Fibroblast of skin of left biceps (primary cell): ENCODE measurements at regions not wholly inside any gene's neighbourhood (a gene's known extent, or its start where the extent isn't known, plus 50 kb on each side); places are given as distances from the start of the nearest gene placed in this dataset.

Experiments
- DNase-seq, 2 experiments: peaks; one replicate each; pipeline ENCODE4 v3.0.0-alpha.2; 2013; ENCODE audit warnings: low read depth in 2 of 2

DNA sequence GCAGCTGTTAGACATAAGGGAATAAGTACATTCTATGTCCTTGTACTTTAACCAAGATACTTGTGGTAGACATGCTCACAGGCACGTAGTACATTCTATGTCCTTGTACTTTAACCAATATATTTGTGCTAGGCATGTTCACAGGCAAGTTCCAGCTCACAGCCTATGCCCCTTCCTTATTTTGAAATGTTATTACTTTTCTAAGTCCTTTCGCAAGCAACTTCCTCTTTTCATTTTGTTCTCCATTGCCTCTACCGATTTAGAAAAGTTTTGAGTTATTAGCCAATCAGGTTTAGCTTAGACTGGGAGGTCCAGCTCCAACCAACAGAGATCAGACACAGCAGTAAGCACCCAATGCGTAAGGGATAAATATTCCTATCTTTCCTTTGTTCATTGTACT, 60.1 kb upstream of the NUDT7 start:
- DNase-seq, result no peak

GRCh38 chr16:77663711-77664110, 58.6 kb upstream of the NUDT7 start:
- no peak for DNase-seq

DNA sequence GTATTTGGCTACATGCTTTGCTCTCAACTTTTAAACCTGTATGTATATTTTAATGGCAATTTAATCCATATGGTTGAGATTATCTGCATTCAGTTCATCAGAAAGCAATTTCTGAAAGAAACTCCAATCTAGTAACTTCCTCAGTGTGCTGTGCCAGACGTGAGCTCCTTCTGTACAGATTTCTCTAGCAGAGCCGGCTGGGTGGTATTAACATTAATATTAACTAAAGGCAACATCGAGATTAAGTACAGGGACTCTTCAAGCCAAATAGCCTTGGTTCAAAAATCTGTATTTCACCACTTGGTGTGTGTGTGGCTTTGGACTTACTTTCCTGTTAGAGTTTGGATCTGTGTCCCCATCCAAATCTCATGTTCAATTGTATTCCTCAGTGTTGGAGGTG, 55.5 kb upstream of the NUDT7 start:
- no peak for DNase-seq

DNA sequence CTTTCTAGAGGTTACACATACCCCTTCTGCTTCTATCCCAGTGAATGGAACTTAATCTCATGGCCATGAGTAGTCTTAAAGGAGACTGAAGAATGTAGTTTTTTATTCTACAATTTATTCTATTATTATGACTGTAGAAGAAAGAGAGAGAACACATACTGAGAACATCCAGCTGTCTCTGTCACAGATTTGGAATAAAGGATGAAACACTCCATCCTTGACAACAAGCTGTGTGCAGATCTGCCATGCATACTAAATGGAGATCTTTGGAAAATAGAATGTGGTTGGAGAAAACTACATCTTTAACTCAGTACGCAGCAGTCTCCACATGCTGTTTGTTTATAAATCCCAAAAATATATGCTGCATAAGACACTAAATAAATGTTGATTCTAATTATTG, 54.1 kb upstream of the NUDT7 start:
- DNase-seq, result no peak

DNA sequence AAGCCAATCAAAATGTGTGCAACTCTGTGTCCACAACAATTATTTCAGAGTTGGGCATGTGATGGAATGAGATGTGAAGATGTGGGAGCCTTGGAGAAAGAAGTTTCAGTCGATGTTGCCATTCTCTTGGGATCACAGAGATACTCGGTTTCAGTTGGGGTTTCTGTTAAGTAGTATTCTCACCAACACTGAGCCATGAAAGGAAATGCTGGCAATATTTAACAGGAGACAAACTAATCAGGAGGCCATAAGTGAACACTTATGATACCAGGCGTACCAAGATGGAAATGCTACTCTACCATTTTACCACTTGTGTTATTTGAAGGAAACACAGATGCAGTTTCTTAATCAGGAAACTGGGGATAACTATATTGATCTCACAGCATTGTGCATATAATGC, 53.3 kb upstream of the NUDT7 start:
- no peak for DNase-seq
